Breast epithelium (tissue), 4 donors: ENCODE measurements at regions not wholly inside any gene's neighbourhood (a gene's known extent, or its start where the extent isn't known, plus 50 kb on each side); places are given as distances from the start of the nearest gene placed in this dataset.

Experiments used
- DNase-seq, 2 donors: peaks; one replicate each; pipeline ENCODE4 v3.0.0-alpha.2; 2019; ENCODE audit warnings: low spot score in 2 of 2
- H3K27ac ChIP-seq, 2 donors: fragments of 200-600 bp; sonication (generic) in 1 of 2; one replicate each; pipeline ENCODE4 v1.5.1; 2016 to 2019; ENCODE audit warnings: mild to moderate bottlenecking in 1 of 2
- H3K27me3 ChIP-seq, 2 donors: fragments of 200-600 bp; sonication (generic) in 1 of 2; one replicate each; pipeline versions ENCODE4 v1.5.1 to v1.6.0; 2017 to 2019; ENCODE audit warnings: control low read depth in 1 of 2, mild to moderate bottlenecking in 1 of 2
- H3K36me3 ChIP-seq: fragments of 200-600 bp; one replicate; pipeline ENCODE4 v1.5.1; 2019
- H3K4me1 ChIP-seq, 2 donors: fragments of 200-600 bp; sonication (generic); one replicate each; pipeline ENCODE4 v1.5.1; 2016 to 2019; ENCODE audit warnings: control low read depth in 1 of 2
- H3K4me3 ChIP-seq, 3 donors: fragments of 200-600 bp; sonication (generic); 1 replicate in 2 of 3; 2 replicates in 1 of 3; pipeline ENCODE4 v1.5.1; 2016 to 2019; ENCODE audit warnings: mild to moderate bottlenecking in 3 of 3, moderate library complexity in 2 of 3
- H3K9me3 ChIP-seq, 2 donors: fragments of 200-600 bp; sonication (generic) in 1 of 2; one replicate each; pipeline ENCODE4 v1.5.1; 2016 to 2019; ENCODE audit warnings: control low read depth in 1 of 2
- CTCF ChIP-seq, 3 donors: fragments of 450-650 bp; IDR thresholded peaks; one replicate each; pipeline ENCODE4 v1.5.1; 2016 to 2017; ENCODE audit warnings: antibody characterized with exemption in 3 of 3, mild to moderate bottlenecking in 3 of 3, moderate library complexity in 3 of 3
- POLR2A ChIP-seq: fragments of 450-650 bp; IDR thresholded peaks from one replicate; pipeline ENCODE4 v1.6.1; 2016; ENCODE audit warnings: antibody characterized with exemption, mild to moderate bottlenecking, moderate library complexity
- POLR2AphosphoS5 ChIP-seq, 3 donors: sonication (generic); formaldehyde crosslinking; IDR thresholded peaks; one replicate each; pipeline ENCODE4 v1.6.1; 2017; ENCODE audit warnings: antibody characterized with exemption in 3 of 3
- intact Hi-C: fragments of 100-400 bp; cut with DNase I; formaldehyde crosslinking; loops from one replicate; pipeline ENCODE4 v1.15.1; 2023; ENCODE audit warnings: low total_unique reads

GRCh38 chr7:123296965-123297364 is 97.2 kb upstream of the SLC13A1 start:
- Histone ChIP-seq H3K4me3 (no peak overlapping the region), H3K27ac (no peak overlapping the region), H3K27me3 (no peaks in the 10 kb centered on the region), H3K4me1 (no peaks in the 10 kb centered on the region), H3K36me3 (no peaks in the 10 kb centered on the region), H3K9me3 (peaks cover 0 to 6% of the 10 kb centered on the region in 2 donors)
- intact Hi-C loops = no loop called here
- TF ChIP-seq CTCF (IDR thresholded peaks at IDR 0.05) (no peak), POLR2A (no peak), POLR2AphosphoS5 (IDR thresholded peaks at IDR 0.05) (no peak)
- no peak for DNase-seq

- Histone ChIP-seq H3K4me3 (no peak overlapping the region), H3K9me3 (no peaks in the 10 kb centered on the region), H3K36me3 (no peaks in the 10 kb centered on the region), H3K27me3 (no peaks in the 10 kb centered on the region), H3K27ac (no peak overlapping the region), H3K4me1 (no peaks in the 10 kb centered on the region)
- TF ChIP-seq POLR2A (no peak), POLR2AphosphoS5 (IDR thresholded peaks at IDR 0.05) (no peak), CTCF (IDR thresholded peaks at IDR 0.05) (no peak)
- DNase-seq = no peak
- intact Hi-C loops = no loop called here
Measured at GRCh38 chr7:123293710-123294109, 93.9 kb upstream of the SLC13A1 start.

- Histone ChIP-seq H3K36me3 (no peaks in the 10 kb centered on the region), H3K27ac (no peak overlapping the region), H3K4me3 (no peak overlapping the region), H3K9me3 (peaks cover 0 to 7% of the 10 kb centered on the region in 2 donors), H3K4me1 (no peaks in the 10 kb centered on the region), H3K27me3 (no peaks in the 10 kb centered on the region)
- no peak for TF ChIP-seq POLR2A
- no peak for TF ChIP-seq POLR2AphosphoS5 (IDR thresholded peaks at IDR 0.05)
- TF ChIP-seq CTCF (IDR thresholded peaks at IDR 0.05) = no peak
- DNase-seq = no peak
- intact Hi-C loops = no loop called here
Measured at GRCh38 chr7:123292227-123292626, 92.5 kb upstream of the SLC13A1 start.

GRCh38 chr7:123289200-123289599 is 89.4 kb upstream of the SLC13A1 start:
- H3K27me3 ChIP-seq = no peaks in the 10 kb centered on the region
- intact Hi-C loops = no loop called here
- H3K4me3 ChIP-seq = no peak overlapping the region
- H3K4me1 ChIP-seq = no peaks in the 10 kb centered on the region
- H3K36me3 ChIP-seq = no peaks in the 10 kb centered on the region
- H3K9me3 ChIP-seq = peaks cover 0 to 7% of the 10 kb centered on the region in 2 donors
- TF ChIP-seq POLR2A = no peak
- no peak for TF ChIP-seq CTCF (IDR thresholded peaks at IDR 0.05)
- TF ChIP-seq POLR2AphosphoS5 (IDR thresholded peaks at IDR 0.05) = no peak
- no peak for DNase-seq
- H3K27ac ChIP-seq = no peak overlapping the region

- TF ChIP-seq CTCF (IDR thresholded peaks at IDR 0.05) (no peak), POLR2AphosphoS5 (IDR thresholded peaks at IDR 0.05) (no peak), POLR2A (no peak)
- intact Hi-C loops = no loop called here
- Histone ChIP-seq H3K4me3 (no peak overlapping the region), H3K4me1 (no peaks in the 10 kb centered on the region), H3K9me3 (peaks cover 0 to 7% of the 10 kb centered on the region in 2 donors), H3K36me3 (no peaks in the 10 kb centered on the region), H3K27ac (no peak overlapping the region), H3K27me3 (no peaks in the 10 kb centered on the region)
- no peak for DNase-seq
Measured at GRCh38 chr7:123285076-123285700, 85.4 kb upstream of the SLC13A1 start.
